NCI-H1417 treated with DMSO at 0.1 percent for 48 hours (cell line): ENCODE measurements at regions not wholly inside any gene's neighbourhood (a gene's known extent, or its start where the extent isn't known, plus 50 kb on each side); places are given as distances from the start of the nearest gene placed in this dataset.

Source experiments
- DNase-seq: peaks from one replicate; lab custom pipeline; 2025; lab: John Stamatoyannopoulos, UW

DNA sequence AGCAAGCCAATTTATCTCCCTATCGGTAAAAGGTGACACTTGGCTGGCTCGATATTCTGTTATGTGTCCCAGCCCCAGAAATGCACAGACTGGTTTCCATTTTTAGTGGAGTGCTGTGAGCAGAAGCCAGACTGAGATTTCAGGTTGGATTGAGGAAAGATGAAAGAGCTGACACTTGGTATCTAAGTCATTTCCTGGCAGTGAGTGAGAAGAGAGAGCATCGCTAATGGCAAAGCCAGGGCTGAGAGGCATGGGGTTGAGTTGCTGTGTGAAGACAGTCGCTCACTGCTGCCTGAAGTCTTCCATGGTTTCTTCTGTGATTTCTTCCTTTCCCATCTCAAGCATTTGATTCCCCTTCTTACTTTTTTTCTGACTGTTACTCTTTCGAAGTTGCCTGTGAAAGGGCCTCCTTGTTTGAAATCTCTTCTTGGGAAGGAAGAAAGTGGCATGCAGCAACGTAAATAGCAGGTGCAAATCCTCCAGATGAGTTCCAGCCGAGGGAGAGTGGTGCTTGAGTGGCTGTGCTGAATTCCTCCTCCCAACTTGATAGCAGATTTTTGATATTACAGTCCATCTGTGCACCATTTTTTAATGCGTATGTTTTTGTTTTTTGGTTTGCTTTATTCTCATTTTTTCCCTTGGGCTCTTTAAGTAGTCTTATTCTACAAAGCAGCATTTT, 109.2 kb upstream of the LIMCH1 start:
- no peak for DNase-seq

DNA sequence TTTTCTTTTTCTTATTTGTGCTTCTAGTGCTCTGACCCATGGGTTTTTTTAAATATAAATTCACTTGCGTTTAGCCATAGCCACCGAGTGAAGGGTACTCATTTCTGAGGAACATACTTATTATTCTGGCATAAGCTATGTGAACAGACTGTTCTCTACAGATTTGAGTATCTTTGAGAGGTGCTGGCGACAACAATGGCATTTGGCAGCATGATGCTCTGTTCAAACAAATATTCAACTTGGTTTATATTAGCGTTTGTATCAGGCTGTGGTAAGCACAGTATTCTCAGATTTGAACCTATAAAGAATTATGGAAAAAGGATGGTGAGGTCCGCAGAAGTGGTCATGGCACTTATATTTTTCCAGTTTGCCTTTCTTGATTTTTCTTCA, 108.7 kb upstream of the LIMCH1 start:
- no peak for DNase-seq

DNA sequence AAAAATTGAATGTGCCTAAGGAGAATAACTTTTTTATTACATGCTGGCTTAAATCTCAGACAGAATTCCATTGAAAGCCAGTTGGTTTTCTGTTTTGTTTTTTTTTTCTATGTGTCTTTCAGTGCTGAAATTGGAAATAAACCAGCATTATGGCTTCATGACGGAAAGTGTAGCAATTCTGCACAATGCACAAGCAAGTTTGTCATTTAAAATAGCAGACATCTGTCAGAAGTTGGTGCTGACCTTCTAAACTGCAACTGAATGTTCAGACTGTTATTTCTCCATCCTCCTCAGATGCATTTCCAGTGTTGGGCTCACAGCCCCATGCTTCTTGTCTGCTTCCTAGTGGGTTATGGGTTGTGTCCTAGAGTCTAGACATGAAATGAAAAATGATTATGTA, 107.2 kb upstream of the LIMCH1 start:
- no peak for DNase-seq

DNA sequence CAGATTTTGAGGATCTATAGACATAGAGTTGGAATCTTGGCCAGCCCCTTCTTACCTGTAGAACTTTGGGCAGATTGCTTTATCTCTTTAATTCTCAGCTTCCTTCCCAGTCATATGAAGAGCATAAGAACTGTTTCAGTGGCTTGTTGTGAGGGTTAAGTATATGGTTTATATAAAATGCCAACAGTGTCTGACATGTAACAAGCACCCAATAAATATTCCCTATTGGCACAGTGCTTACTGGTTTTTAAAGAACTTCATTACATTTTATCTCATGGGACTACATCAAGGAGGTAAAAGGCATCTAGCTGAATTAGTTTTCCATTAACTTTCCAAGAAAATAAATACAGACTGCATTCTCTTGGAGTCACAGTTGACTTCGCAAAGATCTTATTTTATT, 106.7 kb upstream of the LIMCH1 start:
- no peak for DNase-seq

DNA sequence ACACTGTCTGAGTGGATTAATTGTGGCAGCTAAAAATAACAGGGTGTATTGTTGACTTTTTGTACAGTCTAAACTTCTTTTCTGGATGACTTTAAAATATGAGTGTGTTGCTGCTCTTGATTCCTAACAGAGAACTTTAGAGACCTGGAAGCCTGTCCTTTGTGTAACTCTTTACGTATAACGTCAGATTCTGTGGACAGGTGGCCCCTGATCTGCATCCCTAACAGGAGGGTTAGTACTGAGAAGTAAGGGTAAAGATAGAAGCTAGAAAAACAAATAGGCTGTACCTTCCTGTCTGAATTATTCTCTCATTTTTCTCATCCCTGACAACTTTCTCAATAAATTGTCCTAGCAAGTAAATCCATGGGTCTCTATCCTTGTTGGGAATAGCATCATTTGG, 105.7 kb upstream of the LIMCH1 start:
- DNase-seq, result no peak

DNA sequence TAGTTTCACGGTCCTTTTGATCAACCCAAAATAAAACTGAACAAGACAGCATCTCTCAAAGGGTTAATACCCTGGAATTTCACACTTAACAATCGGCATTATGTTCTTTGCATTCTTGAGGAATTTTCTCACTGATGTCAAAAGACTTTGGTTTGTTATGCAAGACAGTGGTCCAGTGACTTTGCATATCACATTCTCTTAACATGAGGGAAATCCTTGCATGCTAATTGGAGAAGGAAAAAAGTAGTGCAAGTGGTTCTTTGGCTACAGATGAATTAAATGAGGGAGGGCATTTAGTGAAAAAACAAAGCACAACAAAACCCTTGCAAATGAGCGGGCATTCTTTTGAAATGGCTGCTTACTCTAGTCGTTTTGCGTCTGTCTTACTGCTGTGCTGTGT, 105.1 kb upstream of the LIMCH1 start:
- DNase-seq, result no peak

DNA sequence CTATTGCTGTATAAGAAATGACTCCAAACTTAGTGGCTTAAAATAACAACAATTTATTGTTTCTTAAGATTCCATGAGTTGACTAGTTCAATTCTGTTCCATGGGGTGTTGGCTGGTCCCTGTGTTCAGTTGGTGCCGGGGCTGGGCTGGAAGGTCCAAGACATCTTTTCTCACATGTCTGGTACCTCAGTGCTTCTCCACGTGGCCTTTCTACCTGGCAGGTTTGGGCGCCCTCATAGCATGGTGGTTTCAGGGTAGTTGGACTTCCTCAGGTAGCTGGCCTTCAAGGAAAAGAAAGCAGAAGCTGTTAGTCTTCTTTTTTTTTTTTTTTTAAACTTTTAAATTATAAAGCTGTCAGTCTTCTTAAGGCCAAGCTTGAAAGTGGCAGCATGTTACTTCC, 104.6 kb upstream of the LIMCH1 start:
- no peak for DNase-seq

DNA sequence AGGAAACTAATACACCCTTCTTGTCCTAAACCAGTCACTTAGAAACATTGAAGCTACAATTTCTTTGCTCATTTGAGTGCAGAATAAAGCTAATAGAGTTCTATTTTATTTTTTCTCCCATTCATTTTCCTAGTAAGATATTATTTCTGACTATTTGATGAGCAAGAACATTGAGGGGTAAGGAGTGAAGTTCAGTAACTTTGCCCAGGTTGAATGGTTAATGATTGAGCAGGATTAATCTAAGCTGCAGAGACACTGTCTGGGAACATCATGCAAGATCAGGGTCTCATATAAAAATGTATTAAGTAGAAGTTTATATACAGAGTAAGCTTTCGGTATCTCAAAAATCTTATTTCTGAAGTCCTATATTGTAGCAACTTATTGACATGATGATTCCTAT, 102.4 kb upstream of the LIMCH1 start:
- no peak for DNase-seq

DNA sequence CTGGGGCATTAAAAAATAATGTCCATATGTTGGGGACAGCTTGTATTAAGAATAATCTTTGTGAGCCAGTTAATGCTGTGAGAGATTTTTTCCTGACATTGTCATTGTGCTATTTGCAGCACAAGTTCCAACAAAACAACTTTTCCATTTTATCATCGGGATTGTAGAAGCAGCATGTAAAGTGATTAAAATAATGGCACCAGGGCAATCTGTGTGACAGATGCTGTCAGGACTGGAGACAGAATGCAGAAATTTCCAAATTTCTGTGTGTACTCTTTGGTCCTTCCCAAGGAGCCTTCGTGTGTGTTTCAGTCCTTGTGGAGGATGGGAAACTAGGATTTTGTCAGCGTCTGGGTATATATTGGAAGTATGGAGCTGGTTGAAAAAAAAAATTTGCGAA, 101.5 kb upstream of the LIMCH1 start:
- no peak for DNase-seq

DNA sequence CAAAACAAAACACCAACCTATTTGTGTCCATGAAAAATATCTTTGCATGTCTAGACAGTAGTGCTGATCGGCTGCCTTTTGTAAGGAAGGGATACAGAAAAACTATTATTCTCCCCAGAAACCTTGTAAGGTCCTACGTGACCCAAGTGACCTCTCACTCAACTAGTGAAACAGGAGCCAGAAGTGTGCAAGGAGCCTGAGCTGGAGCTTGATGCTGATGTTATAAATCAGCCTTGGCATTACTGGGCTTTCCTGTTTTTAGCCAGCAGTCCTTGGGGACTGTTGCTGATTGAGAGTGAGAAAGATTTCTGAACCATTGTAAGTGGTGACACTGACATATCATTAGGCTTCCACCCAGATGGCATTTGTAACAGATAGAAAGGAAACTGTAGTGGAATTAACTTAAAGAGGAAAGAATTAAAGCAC, 100.8 kb upstream of the LIMCH1 start:
- no peak for DNase-seq

DNA sequence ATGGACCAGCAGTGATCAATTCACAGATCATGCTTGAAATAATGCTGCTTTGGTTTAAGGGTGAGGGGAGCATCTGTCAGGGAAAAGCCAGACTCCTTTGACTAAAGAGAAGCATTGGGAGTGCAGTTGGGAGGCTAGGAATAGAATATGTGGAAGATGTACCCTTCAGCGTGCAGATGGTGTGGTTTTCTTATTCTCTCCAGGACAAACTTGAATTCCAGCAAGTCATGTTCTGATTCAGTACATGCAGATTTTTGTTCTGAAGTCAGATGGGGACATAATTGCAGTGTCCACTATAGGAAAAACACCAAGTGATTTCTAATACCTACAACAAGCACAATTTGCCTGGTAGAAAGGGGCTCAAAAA, 99.0 kb upstream of the LIMCH1 start:
- DNase-seq, result no peak

DNA sequence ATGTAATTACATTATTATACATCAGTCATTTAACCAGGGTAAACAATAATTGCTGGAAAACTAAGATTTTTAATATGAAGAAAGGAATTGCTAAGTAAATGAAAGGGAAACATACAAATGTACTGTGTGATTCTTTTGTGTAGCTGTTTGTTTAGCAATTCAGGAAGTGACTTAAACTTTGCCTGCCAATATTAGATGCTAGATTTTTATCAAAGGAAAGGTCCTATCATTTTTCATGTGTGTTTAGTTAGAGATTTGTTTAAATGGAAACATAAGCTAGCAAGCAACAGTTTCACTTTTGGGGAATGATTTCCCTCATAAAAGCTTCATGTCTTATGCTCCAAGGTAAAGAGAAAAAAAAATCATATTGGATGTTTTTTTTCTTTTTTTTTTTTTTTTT, 95.1 kb upstream of the LIMCH1 start:
- no peak for DNase-seq

DNA sequence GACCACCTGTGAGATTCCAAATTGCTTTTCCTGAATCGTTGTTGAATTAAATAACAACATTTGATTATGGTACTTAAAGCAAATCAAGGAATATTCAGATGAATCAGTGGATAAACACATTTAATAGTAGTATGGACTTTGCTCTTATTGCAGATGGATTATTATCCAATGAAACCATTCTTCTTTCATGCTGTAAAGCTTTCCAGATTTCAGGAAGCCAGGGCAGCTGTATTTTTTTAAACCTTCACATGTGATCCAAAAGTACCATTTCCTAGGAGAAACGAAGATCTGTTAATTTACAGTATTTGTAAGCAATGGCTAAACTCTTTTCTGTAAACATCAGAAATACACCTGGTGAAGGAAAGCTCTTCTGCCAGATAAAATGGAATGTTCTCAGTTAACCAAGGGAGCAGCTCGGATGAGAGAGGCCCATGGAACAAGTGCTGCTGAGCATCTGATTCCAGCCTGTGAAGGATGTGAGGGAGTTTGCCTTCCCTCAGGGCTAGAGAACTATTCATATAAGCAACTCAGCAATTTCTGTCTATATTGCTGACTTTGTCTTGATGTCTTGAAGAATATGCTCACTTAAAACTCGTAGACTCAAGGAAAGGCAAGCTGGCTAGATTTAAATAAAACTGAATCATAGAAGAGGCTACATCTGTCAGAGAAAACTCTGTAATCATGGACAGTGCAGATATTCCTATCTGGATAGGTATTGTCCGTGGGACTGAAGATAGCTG, 94.4 kb upstream of the LIMCH1 start:
- no peak for DNase-seq

DNA sequence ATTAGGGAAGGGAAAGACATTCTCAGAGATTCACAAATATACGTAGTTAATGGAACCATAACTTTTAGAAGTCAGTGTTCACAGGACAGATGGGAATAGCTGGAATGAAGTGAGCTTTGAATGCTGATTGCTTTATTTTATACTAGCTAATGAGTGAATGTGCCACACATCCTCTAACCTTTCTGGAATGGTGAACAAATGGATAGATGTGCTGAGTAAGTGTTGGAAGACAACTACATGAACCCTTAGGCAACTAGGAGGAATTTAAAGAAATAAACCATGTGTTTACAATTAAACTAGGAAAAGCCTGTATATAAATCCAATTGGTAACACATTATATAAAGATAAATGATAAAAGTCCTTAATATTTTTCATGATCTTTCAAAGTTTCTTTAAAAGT, 91.6 kb upstream of the LIMCH1 start:
- no peak for DNase-seq

DNA sequence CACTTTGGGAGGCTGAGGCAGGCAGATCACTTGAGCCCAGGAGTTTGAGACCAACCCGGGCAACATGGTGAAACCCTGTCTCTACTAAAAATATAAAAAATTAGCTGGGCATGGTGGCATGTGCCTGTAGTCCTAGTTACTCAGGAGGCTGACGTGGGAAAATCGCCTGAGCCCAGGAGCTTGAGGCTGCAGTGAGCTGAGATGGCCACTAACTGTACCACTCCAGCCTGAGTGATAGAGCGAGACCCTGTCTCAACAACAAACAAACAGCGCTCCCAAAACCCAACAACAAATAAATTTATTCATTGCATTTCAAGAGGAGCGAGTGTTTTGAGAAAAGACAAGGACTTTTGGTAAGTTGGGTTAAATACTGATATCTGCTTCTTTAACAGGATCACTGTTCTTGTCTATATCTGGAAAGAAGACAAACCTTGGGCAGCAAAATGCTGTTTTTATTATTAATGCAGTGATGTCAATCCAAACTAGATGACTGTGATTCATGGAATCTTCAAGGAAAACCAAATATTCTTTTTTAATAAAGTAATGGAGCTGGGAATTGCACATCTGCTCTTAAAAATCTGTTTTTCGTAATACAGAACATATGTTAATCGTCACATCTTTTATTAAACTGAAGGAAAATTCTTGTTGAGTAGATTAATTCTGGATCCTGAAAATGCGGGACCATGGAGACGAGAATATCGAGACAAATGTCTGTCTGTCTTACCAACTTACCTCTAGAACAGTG, 90.8 kb upstream of the LIMCH1 start:
- no peak for DNase-seq

DNA sequence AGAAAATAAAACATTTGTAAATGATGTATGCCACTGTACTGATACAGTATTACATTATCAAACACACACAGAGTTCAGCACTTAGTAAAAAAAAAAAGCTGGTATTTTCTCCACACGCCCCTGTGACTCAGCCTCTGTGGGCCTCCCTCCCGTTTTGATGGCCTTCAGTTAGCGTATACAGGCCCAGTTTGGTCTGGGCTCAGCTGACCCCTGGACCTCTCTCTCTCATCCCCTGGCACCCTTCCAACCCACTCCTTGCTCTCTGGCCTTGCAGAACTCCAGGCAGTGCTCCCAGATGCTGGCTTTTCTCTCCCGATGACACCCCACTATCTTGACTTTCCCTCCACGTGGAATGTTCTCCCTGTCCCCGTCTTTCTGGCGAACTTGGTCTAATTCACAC, 89.0 kb upstream of the LIMCH1 start:
- no peak for DNase-seq

DNA sequence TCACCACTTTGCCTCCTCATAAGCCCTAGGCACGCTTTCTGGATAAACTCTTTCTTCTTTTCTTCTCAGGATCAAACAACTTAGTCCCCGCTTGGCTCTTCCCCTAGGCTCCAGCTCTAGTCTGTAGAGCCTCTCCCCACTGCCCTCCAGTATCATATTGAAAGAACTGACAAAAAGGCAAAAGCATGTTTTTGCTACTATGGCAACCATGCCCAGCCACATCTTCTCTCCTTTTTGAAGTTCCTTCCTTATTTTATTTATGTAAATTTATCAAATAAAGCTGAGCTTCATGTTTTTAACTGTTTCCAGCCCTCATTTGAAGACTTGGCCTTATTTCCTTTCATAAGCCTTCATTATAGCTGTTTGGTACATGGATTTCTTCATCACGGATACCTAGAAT, 86.0 kb upstream of the LIMCH1 start:
- no peak for DNase-seq

DNA sequence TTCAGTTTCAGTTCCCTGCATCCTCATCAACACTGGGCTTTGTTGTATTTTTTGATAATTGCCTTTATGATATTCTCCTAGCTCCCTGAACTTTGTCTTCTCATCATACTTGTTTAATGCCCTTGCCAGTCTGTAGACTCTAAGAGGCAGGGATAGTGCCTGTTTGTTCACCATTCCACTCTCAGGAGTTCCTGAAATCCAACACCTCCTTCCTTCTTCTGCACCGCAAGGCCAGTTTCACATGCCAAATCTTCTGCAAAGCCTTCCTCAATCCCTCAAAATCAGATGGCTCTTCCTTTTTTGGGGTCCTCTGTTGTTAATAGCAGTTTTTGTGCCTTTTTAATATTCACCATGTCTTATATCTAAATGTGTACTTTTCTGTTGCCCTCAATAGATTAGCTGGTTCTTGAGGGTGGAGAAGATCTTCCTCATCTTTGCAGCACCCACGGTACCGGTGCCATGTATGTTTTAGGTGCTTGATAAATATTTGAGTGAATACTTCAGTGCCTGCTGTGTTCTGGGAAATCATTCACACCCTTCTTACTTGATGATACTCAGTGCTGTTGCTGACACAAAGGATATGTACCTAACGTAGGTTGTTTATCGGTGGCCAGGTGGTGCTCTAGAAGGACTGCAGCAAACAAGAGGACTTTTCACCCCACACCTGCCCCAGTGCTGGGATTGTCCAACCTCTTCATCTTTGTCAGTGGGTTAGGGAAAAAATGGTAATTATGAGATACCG, 85.3 kb upstream of the LIMCH1 start:
- DNase-seq, result no peak

DNA sequence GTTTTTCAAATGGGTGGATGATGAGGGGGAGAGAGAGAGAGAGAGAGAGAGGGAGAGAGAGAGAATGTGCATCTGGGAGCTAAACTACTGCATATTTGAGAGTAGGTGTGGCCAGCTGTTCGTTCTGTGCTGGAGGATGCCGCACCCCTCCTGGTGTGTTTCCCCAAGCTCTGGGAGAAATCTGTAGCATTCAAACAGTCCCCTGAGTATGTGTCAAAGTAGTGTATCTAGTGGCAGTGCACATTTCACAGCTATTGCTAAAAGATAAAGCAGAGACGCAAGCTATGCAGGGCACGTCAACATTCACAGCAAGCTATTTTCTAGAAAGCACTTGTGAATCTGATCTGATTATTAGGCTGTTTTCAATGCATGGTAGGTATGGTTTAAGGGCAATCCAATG, 83.5 kb upstream of the LIMCH1 start:
- no peak for DNase-seq

DNA sequence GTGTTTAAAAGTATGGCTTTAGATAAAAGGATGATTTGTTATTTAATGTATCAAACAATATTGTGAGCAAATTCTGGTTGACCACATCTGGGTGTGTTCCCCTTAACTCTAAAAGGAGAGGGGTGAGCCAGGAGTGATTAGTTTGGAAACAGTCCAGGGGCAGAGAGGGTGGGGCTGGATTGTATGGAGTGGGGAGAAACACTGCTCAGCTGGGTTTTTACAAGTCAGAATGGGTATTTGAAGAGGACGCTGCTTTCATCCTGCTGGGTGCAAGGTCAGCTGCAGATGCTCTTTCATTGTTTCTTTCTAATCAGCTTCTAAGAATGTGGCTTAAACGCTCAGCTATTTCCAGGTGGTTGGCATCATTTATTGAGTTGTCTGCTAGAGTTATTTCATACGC, 82.8 kb upstream of the LIMCH1 start:
- no peak for DNase-seq

DNA sequence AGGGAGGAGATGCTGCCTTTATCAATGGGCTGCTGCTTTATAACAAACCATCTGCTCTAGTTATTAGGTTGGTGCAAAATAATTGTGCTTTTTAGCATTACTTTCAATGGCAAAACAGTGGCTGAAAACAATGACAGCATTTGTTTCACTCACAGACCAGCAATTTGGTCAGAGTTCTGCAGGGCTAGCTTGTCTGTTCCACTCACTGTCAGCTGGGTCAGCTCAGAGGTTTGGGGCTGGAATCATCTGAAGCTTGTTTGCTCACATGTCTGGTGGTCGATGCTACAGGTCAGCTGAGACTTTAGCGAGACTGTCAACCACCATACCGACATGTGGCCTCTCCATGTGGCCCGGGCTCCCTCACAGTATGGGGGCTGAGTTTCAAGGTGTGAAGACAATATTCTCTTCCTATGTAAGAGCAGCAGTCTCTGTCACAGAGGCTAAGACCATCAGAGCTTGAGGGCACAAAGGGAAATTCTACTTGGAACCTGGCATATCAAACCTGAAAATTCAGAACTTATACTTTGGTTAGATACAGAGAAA, 81.3 kb upstream of the LIMCH1 start:
- DNase-seq, result no peak

DNA sequence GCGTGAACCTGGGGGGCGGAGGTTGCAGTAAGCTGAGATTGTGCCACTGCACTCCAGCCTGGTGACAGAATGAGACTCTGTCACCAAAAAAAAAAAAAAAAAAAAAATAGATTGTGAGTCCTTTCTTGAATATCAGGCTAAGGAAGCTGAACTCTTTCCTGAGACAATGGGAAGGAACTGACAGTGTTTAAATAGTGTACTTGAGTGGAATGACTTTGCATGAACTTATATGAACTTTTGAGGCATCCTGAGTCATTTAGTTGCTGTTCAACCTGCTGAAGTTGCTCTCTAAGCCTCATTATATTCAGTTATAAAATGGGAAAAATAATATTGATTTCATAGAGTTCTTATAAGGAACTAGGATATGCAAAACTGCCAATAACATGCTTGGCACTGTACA, 79.3 kb upstream of the LIMCH1 start:
- no peak for DNase-seq
